Sigmoid colon (tissue), 6 donors: ENCODE measurements at regions not wholly inside any gene's neighbourhood (a gene's known extent, or its start where the extent isn't known, plus 50 kb on each side); places are given as distances from the start of the nearest gene placed in this dataset.
"Not testable (repeated sequence)": the region's sequence is repeated elsewhere in the genome, so short reads cannot be mapped to it uniquely, and the experiment has no call there.

Experiments used
- DNase-seq: peaks from one replicate; pipeline ENCODE4 v3.0.0-alpha.2; 2019
- H3K27ac ChIP-seq, 4 donors: fragments of 200-600 bp; sonication (generic); one replicate each; pipeline ENCODE4 v1.5.1; 2016 to 2019; ENCODE audit warnings: mild to moderate bottlenecking in 1 of 4
- H3K27me3 ChIP-seq, 3 donors: fragments of 200-600 bp; sonication (generic); one replicate each; pipeline ENCODE4 v1.5.1; 2019; ENCODE audit warnings: mild to moderate bottlenecking in 1 of 3
- H3K36me3 ChIP-seq, 4 donors: fragments of 200-600 bp; sonication (generic); one replicate each; pipeline ENCODE4 v1.5.1; 2016 to 2019
- H3K4me1 ChIP-seq, 4 donors: fragments of 200-600 bp; sonication (generic); one replicate each; pipeline ENCODE4 v1.5.1; 2017 to 2019
- H3K4me3 ChIP-seq, 4 donors: fragments of 200-600 bp; sonication (generic); one replicate each; pipeline ENCODE4 v1.5.1; 2017 to 2019; ENCODE audit warnings: mild to moderate bottlenecking in 2 of 4, moderate library complexity in 1 of 4
- H3K9me3 ChIP-seq, 4 donors: fragments of 200-600 bp in 3 of 4; sonication (generic) in 3 of 4; one replicate each; pipeline versions ENCODE4 v1.5.1 to v1.6.1; 2013 to 2019
- CTCF ChIP-seq, 4 experiments: fragments of 450-650 bp in 3 of 4; fragments of 200-600 bp in 1 of 4; IDR thresholded peaks; one replicate each; pipeline ENCODE4 v1.5.1; 2016 to 2019; ENCODE audit warnings: antibody characterized with exemption in 4 of 4, mild to moderate bottlenecking in 3 of 4, moderate library complexity in 2 of 4
- EP300 ChIP-seq, 4 donors: sonication (generic); formaldehyde crosslinking; IDR thresholded peaks; one replicate each; pipeline ENCODE4 v1.6.1; 2017; ENCODE audit warnings: antibody characterized with exemption in 4 of 4
- POLR2A ChIP-seq, 2 donors: fragments of 450-650 bp; IDR thresholded peaks; one replicate each; pipeline ENCODE4 v1.6.1; 2016; ENCODE audit warnings: antibody characterized with exemption in 2 of 2, mild to moderate bottlenecking in 2 of 2, moderate library complexity in 2 of 2
- POLR2AphosphoS5 ChIP-seq, 4 donors: sonication (generic); formaldehyde crosslinking; IDR thresholded peaks; one replicate each; pipeline ENCODE4 v1.6.1; 2017; ENCODE audit warnings: antibody characterized with exemption in 4 of 4
- WGBS, 2 donors: extraction: QIAGEN DNeasy Blood & Tissue Kit; methylation state at CpG; one replicate each; pipeline ENCODE4 v1.1.7; 2013; 5-methylcytosine and 5-hydroxymethylcytosine counted together
- intact Hi-C: fragments of 100-400 bp; cut with DNase I; formaldehyde crosslinking; loops from one replicate; pipeline ENCODE4 v1.15.1; 2023
- donor health status: healthy with polysubstance abuse.
- donor health status: healthy.

GRCh38 chr9:95391271-95391670 lies 73.8 kb upstream of the FANCC start:
- H3K4me1 ChIP-seq, H3K9me3 ChIP-seq, H3K27ac ChIP-seq, H3K4me3 ChIP-seq, intact Hi-C loops, H3K36me3 ChIP-seq, H3K27me3 ChIP-seq, DNase-seq: not testable (repeated sequence)
- 79 to 89% methylated on average over 6 of the region's 6 CpGs for WGBS, 2 donors

GRCh38 chr9:95389373-95389772 lies 71.9 kb upstream of the FANCC start:
- Histone ChIP-seq H3K36me3 (no peaks in the 10 kb centered on the region), H3K9me3 (no peaks in the 10 kb centered on the region), H3K4me3 (no peak overlapping the region), H3K27me3 (no peaks in the 10 kb centered on the region), H3K27ac (no peak overlapping the region), H3K4me1 (no peaks in the 10 kb centered on the region)
- WGBS, 2 donors = 69 to 76% methylated on average over 2 of the region's 2 CpGs
- no peak for TF ChIP-seq EP300 (IDR thresholded peaks at IDR 0.05)
- TF ChIP-seq POLR2A (IDR thresholded peaks at IDR 0.05) = no peak
- no peak for TF ChIP-seq CTCF (IDR thresholded peaks at IDR 0.05)
- no peak for TF ChIP-seq POLR2AphosphoS5 (IDR thresholded peaks at IDR 0.05)
- intact Hi-C loops = no loop called here
- DNase-seq = no peak

- H3K9me3 ChIP-seq = no peaks in the 10 kb centered on the region
- intact Hi-C loops = no loop called here
These were observed 69.3 kb upstream of the FANCC start for GRCh38 chr9:95386843-95387242.

DNA sequence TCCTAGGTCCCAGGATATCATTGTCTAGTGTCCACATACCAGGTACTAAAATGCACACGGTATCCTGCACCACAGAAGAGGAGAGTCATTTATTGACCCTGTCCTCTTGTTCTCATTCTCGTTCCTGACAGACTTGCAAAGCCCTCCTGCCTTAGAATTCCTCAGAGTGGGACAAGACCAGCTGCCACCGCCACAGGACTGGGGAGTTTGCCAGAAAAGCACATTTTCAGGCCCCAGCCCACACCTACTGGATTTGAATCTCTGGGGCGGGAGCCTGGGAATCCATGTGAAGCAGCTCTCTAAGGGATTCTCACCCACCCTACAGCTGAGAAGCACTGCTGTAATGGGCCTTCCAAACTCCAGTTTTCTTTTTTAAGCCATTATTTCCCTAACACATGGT lies 68.0 kb upstream of the FANCC start:
- Histone ChIP-seq H3K27ac (no peak overlapping the region), H3K9me3 (no peaks in the 10 kb centered on the region), H3K36me3 (no peaks in the 10 kb centered on the region), H3K4me1 (peaks cover 0 to 9% (median 4%) of the 10 kb centered on the region in 4 donors), H3K27me3 (no peaks in the 10 kb centered on the region), H3K4me3 (no peak overlapping the region)
- no peak for TF ChIP-seq CTCF (IDR thresholded peaks at IDR 0.05)
- no peak for TF ChIP-seq POLR2A (IDR thresholded peaks at IDR 0.05)
- TF ChIP-seq EP300 (IDR thresholded peaks at IDR 0.05) = no peak
- no peak for TF ChIP-seq POLR2AphosphoS5 (IDR thresholded peaks at IDR 0.05)
- intact Hi-C loops = no loop called here
- WGBS, 2 donors = 89% methylated on average over 4 of the region's 4 CpGs
- DNase-seq = no peak

More at GRCh38 chr9:95386843-95387242, 69.3 kb upstream of the FANCC start:
- Histone ChIP-seq H3K4me1 (peaks cover 0 to 9% (median 4%) of the 10 kb centered on the region in 4 donors), H3K4me3 (no peak overlapping the region), H3K27ac (no peak overlapping the region), H3K27me3 (no peaks in the 10 kb centered on the region), H3K36me3 (no peaks in the 10 kb centered on the region)
- DNase-seq = no peak
- TF ChIP-seq POLR2A (IDR thresholded peaks at IDR 0.05) = no peak
- TF ChIP-seq CTCF (IDR thresholded peaks at IDR 0.05) = no peak
- TF ChIP-seq EP300 (IDR thresholded peaks at IDR 0.05) = no peak
- no peak for TF ChIP-seq POLR2AphosphoS5 (IDR thresholded peaks at IDR 0.05)
- WGBS, 2 donors = 80 to 93% methylated on average over 4 of the region's 4 CpGs

DNA sequence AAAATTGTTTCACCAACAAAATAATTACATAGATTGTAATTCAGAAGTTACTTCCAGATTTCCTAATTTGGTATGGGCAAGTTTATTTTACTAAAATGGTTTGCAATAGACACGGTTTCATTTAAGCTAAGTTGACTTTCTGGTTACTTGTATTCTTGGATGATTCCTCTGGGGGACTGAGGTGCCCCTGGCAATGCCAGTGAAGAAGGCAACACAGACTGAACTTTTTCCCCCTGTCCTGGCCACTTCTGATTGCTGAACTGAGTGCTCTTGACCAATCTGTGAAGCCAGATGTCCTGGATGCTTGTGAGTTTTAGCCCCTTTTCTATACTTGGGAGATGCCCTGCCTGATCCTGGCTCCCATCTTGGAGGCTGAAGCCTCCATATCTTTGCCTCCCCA lies 66.3 kb upstream of the FANCC start:
- 55 to 59% methylated on average over 1 of the region's 1 CpG for WGBS, 2 donors
- H3K9me3 ChIP-seq = no peaks in the 10 kb centered on the region
- DNase-seq = no peak
- H3K36me3 ChIP-seq = no peaks in the 10 kb centered on the region
- TF ChIP-seq EP300 (IDR thresholded peaks at IDR 0.05) (no peak), CTCF (IDR thresholded peaks at IDR 0.05) (no peak), POLR2AphosphoS5 (IDR thresholded peaks at IDR 0.05) (no peak), POLR2A (IDR thresholded peaks at IDR 0.05) (no peak)
- no peak overlapping the region for H3K4me3 ChIP-seq
- peaks cover 0 to 9% (median 4%) of the 10 kb centered on the region in 4 donors for H3K4me1 ChIP-seq
- no peak overlapping the region for H3K27ac ChIP-seq
- intact Hi-C loops = no loop called here
- no peaks in the 10 kb centered on the region for H3K27me3 ChIP-seq
